Epithelial cell of prostate (primary cell): ENCODE measurements at regions not wholly inside any gene's neighbourhood (a gene's known extent, or its start where the extent isn't known, plus 50 kb on each side); places are given as distances from the start of the nearest gene placed in this dataset.

ENCODE experiments used
- DNase-seq: peaks from one replicate; pipeline ENCODE4 v3.0.0-alpha.2; 2011; ENCODE audit warnings: low read depth, low spot score
- H3K27ac ChIP-seq: fragments of 450-650 bp; 2 replicates; pipeline ENCODE4 v1.5.1; 2017; ENCODE audit warnings: mild to moderate bottlenecking

DNA sequence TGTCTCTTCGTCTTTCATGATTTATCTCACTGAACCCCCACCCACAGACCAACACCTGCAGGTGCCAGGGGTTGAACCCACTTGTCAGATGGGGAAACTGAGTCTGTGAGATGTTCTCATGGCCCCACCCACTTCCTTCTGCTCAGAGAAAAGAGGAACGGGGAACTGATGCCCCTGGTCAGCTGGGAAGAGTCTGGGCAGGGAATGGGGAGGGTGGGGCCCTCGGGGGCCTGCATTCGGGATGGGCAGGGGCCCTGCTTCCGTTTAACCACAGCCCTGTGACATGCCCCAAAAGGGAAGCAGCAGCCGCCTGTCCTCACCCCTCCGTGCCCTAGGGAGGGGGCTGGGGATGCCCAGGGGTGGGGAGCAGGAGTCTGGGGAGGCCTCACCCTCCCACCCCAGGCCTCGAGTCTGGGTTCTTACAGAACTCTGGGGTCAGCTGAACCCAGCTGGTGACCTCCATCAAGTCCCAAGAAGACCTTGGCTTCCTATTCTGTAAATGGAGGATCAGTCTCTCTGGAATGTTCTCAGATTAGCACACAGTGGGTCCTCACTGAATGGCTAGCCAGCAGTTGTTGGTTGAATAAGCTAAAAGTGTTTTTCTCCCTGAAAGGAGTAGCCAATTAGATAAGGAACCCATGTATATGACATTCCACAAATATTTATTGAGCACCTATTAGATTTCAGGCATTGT lies 81.5 kb downstream of the CEBPB start:
- DNase-seq: no peak
- H3K27ac ChIP-seq: no peak overlapping the region

DNA sequence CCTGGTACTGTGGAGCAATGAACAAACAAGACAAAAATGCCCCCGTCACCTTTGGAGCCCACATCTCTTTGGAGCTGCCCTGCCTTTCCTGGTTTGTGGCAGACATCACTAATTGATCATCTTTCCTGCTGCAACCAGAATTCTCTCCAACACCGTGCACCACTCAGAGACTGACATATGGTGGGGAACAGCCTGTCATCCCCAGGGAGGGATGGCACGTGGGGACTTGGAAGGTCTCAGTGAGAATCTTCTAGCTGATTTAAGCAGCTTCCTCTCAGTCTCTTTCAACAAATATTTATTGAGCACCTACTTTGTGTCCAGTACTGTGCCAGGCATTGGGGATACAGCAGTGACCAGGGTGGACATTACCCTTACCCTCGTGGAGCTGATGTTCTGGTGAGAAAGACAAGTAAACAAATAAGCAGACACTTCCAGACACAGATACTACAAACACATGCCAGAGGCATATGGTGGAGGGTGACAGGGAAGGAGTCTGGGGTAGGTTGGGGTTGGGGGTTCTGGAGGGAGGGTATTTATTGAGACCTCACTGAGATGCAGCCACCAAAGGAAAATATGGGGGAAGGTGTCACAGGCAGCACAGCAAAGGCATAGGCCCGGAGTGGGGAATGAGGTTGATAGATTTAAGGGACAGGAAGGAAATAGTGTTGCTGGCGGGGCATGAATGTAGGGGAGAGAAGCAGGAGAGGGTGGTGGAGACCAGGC lies 82.3 kb downstream of the CEBPB start:
- DNase-seq: no peak
- H3K27ac ChIP-seq: no peak overlapping the region

GRCh38 chr20:50273601-50274491 lies 83.2 kb downstream of the CEBPB start:
- no peak overlapping the region for H3K27ac ChIP-seq
- DNase-seq: no peak

DNA sequence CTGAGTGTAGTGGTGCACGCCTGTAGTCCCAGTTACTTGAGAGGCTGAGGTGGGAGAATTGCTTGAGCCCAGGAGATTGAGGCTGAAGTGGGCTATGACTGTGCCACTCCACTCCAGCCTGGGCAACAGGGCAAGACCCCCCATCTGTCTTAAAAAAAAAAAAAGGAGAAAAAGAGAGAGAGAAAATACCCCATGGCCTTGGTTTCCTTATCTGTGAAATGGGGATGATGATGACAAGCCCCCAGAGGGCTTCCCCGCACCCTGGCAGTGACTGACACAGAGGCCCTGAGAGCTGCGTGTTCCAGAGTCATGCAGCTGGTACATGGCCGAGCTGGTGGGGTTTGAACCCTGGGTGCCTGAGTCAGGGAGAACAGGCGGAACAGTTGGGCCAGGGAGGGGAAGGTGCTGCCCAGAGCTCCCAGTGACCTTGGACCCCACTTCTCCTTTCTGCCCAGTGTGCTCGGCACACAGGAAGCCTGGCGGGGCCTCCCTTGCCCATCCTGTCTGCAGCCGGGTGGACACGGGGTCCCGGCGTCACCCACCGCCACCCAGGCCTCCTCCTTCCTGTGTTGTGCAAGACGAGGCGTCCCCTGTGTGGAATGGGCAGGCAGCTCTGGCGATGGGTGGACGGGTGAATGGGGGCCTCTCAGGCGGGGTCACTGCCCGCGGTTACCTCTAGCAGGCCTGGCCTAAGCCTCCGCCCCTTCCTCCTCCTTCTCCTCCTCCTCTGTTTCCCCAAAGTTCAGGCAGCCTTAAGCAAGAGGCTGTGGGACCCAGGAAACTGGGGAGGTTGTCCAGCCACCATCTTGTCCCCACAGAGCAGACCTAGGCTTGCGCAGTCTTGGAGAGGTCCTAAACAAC lies 84.2 kb downstream of the CEBPB start:
- no peak overlapping the region for H3K27ac ChIP-seq
- no peak for DNase-seq

DNA sequence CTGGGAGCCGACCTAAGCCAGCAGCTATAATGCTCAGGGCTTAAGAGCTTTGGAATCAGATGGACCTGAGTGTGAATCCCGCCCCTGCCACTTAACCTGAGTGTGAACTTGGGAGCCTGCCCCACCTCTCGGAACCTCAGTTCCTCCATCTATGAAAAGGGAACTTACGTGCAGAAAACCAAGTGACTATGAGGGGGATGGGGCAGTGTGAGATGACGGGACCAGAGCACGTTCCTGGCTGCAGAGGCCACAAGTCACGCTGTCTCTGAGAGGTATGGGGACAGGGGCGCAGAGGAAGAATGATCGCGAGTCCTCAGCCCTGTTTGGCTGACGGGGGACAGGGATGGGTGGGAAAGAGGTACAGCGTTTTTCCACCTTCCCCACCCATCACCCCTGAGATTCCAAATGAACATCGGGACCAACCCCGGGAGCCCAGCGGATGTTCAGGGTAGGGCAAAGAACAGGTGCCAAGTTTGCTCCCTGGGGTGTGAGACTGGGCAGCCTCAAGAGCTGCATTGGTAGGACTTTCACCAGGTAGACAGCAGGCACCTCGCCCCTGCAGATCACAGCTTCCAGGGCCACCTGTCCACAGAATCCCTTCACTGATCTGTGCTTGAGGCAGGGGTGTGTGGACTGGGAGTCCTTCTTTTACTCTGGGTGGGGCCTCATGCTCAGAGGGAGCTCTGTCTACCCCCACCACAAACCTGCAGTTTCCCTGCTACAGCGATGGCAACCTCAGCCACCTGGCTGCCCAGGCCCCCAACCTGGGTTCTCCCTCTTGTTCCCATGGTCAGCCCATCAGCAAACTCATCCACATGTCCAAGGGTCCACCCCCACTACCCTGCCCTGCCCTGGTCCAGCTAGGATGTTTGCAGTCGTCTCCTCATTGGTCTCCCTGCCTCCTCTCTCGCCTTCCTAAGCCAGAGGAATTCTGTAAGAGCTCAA lies 85.8 kb downstream of the CEBPB start:
- H3K27ac ChIP-seq: no peak overlapping the region
- DNase-seq: no peak

DNA sequence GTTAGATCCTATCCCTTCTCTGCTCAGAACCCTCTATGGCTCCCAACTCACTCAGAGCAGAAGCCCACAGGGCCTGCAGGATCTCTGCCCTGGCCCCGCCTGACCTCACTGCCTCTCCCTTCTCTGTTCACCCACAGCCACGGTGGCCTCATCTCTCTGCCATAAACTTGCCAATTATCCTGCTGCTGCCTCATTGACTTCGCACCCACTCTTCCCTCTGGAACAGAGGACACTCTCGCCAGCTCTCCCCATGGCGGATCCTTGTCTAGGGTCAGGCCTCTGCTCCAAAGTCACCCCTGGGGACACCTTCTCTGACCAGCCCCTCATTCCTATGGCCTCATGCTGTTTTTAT lies 86.4 kb downstream of the CEBPB start:
- DNase-seq: no peak
- H3K27ac ChIP-seq: no peak overlapping the region

DNA sequence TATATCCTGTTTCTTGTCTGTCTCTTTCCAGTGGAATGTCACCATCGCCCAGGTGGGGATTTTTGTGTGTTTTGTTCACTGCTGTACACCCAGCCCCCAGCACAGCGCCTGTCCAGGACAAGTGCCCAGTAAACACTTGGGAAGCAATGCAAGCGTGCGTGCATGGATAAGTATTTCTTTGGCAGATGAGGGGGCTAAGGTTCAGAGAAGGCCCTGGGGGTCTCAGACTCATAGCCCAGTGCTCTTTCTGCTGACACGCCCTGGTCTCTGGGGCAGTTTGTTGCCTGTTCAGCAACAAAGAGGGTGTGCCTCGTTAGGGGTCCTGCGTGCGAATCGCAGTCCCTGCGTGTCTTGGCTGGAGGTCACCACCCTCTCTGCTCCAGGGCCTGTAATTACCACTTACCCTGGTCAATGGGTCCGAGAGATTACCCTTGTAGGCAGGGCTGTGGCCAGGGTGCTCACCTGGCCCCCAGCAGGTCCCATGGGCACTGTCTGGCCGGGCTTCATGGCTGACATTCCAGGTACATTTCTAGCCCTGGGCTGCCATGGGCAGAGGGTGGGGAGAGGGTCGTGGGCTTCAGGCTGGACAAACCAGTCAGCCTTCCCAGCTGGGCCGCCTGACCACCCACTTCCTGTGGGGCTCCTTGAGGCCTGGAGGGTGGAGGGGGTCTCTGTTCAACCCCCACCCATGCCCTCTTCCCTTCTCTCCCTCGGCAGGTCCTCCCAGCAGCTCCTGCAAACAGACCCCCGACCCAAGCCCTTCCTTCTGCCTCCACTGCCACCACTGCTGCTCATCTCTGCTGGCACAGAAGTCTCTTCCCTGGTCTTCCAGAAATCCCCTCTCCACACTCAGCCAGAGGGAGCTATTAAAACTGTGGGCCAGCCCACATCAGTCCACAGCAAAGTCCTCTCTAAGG lies 87.1 kb downstream of the CEBPB start:
- H3K27ac ChIP-seq: no peak overlapping the region

GRCh38 chr20:50278377-50278683 lies 87.7 kb downstream of the CEBPB start:
- no peak overlapping the region for H3K27ac ChIP-seq
- DNase-seq: no peak

More for the DNA sequence above, 87.1 kb downstream of the CEBPB start:
- DNase-seq: no peak

- no peak overlapping the region for H3K27ac ChIP-seq
- DNase-seq: no peak
Observed at GRCh38 chr20:50278684-50279531, 88.3 kb downstream of the CEBPB start.

GRCh38 chr20:50279988-50280850 lies 89.6 kb downstream of the CEBPB start:
- no peak overlapping the region for H3K27ac ChIP-seq
- DNase-seq: no peak

GRCh38 chr20:50280851-50281655 lies 90.4 kb downstream of the CEBPB start:
- no peak overlapping the region for H3K27ac ChIP-seq
- no peak for DNase-seq

DNA sequence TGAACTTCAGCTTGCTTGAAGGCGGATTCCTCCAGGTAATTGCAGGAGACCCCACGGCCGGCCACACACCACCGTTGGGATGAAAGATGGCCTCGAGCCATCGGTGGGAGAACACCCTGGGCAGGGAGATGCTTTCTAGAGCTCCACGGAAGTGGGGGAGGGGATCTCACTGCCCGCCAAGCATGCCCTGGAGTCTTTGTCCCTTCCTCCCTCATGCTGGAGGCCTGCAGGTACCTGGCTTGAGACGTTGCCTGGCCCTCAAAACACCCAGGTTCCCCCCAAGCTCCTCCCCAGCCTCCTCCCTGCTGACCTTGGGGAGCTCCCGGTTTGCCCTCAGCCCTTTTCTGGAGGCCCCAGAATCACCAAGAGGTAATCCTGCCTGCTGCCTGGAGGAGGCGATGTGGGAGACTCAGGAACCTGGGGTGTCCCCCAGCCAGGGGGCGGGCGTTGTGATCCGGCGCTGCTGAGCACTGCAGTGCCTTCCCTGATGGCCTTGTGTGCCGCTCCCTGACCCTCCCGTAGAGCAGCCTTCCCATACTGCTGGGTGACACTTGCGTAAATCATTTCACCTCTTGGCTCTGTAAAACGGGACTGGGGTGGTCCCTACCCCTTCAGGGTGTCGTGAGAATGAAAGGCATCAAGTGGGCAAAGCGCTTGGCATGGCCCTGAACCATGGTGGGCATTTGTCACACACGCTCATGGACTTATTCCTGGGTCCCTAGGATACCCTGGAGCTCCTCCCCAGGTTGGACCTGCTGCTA lies 91.4 kb downstream of the CEBPB start:
- no peak overlapping the region for H3K27ac ChIP-seq
- no peak for DNase-seq

GRCh38 chr20:50282592-50283241 lies 92.1 kb downstream of the CEBPB start:
- DNase-seq: no peak
- no peak overlapping the region for H3K27ac ChIP-seq

- no peak overlapping the region for H3K27ac ChIP-seq
- DNase-seq: no peak
Observed at GRCh38 chr20:50283370-50283769, 92.7 kb downstream of the CEBPB start.
